ENCODE measurements at regions not wholly inside any gene's neighbourhood (a gene's known extent, or its start where the extent isn't known, plus 50 kb on each side); places are given as distances from the start of the nearest gene placed in this dataset.

- Histone ChIP-seq H3K4me2 (ENCODE audit: extremely low read depth, insufficient read depth, low read length) (no peak overlapping the region), H3K27ac (ENCODE audit: insufficient read depth, low read length) (no peak overlapping the region), H4K20me1 (ENCODE audit: control insufficient read depth, extremely low read depth, insufficient read depth, low read length) (no peaks in the 10 kb centered on the region), H3K27me3 (ENCODE audit: control insufficient read depth, insufficient read depth, low read length) (no peaks in the 10 kb centered on the region), H3K4me1 (ENCODE audit: control insufficient read depth, extremely low read depth, insufficient read depth, low read length) (no peaks in the 10 kb centered on the region), H2AFZ (ENCODE audit: low read length) (no peak overlapping the region), H3K4me3 (replicated peaks in 1 of 4; ENCODE audit: control extremely low read depth in 1 of 4, insufficient read depth in 1 of 4, low read depth in 3 of 4, low read length in 4 of 4) (no peak overlapping the region), H3K36me3 (ENCODE audit: control insufficient read depth, insufficient read depth, low read length) (no peaks in the 10 kb centered on the region), H3K79me2 (ENCODE audit: control insufficient read depth, insufficient read depth, low read length) (no peaks in the 10 kb centered on the region), H3K9ac (ENCODE audit: insufficient read depth, low read length) (no peak overlapping the region), H3K9me3 (ENCODE audit: control insufficient read depth, insufficient read depth, low read depth, low read length) (no peaks in the 10 kb centered on the region)
- DNase-seq (ENCODE audit: low read depth in 2 of 2), result no peak
- TF ChIP-seq CTCF (conservative IDR thresholded peaks at IDR 0.05 in 1 of 2, IDR thresholded peaks at IDR 0.05 in 1 of 2; ENCODE audit: low read depth in 1 of 2, low read length in 2 of 2), result no peak
- no peak for TF ChIP-seq EZH2 (IDR thresholded peaks at IDR 0.05; ENCODE audit: low read length, missing control alignments)
Observed at GRCh38 chr18:75785834-75786233, 358.3 kb upstream of the SMIM21 start.

GRCh38 chr18:75785206-75785605 is 357.7 kb upstream of the SMIM21 start:
- no peak overlapping the region for H3K4me3 ChIP-seq (replicated peaks in 1 of 4; ENCODE audit: control extremely low read depth in 1 of 4, insufficient read depth in 1 of 4, low read depth in 3 of 4, low read length in 4 of 4)
- no peak overlapping the region for H3K9ac ChIP-seq (ENCODE audit: insufficient read depth, low read length)
- no peaks in the 10 kb centered on the region for H4K20me1 ChIP-seq (ENCODE audit: control insufficient read depth, extremely low read depth, insufficient read depth, low read length)
- H3K79me2 ChIP-seq (ENCODE audit: control insufficient read depth, insufficient read depth, low read length), result no peaks in the 10 kb centered on the region
- no peak overlapping the region for H2AFZ ChIP-seq (ENCODE audit: low read length)
- H3K4me2 ChIP-seq (ENCODE audit: extremely low read depth, insufficient read depth, low read length), result no peak overlapping the region
- no peaks in the 10 kb centered on the region for H3K27me3 ChIP-seq (ENCODE audit: control insufficient read depth, insufficient read depth, low read length)
- H3K4me1 ChIP-seq (ENCODE audit: control insufficient read depth, extremely low read depth, insufficient read depth, low read length), result no peaks in the 10 kb centered on the region
- no peak overlapping the region for H3K27ac ChIP-seq (ENCODE audit: insufficient read depth, low read length)
- no peaks in the 10 kb centered on the region for H3K36me3 ChIP-seq (ENCODE audit: control insufficient read depth, insufficient read depth, low read length)
- H3K9me3 ChIP-seq (ENCODE audit: control insufficient read depth, insufficient read depth, low read depth, low read length), result no peaks in the 10 kb centered on the region
- no peak for DNase-seq (ENCODE audit: low read depth in 2 of 2)
- TF ChIP-seq CTCF (conservative IDR thresholded peaks at IDR 0.05 in 1 of 2, IDR thresholded peaks at IDR 0.05 in 1 of 2; ENCODE audit: low read depth in 1 of 2, low read length in 2 of 2), result no peak
- TF ChIP-seq EZH2 (IDR thresholded peaks at IDR 0.05; ENCODE audit: low read length, missing control alignments), result no peak

- Histone ChIP-seq H3K36me3 (ENCODE audit: control insufficient read depth, insufficient read depth, low read length) (no peaks in the 10 kb centered on the region), H3K27me3 (ENCODE audit: control insufficient read depth, insufficient read depth, low read length) (no peaks in the 10 kb centered on the region), H3K79me2 (ENCODE audit: control insufficient read depth, insufficient read depth, low read length) (no peaks in the 10 kb centered on the region), H3K4me1 (ENCODE audit: control insufficient read depth, extremely low read depth, insufficient read depth, low read length) (no peaks in the 10 kb centered on the region), H3K4me3 (replicated peaks in 1 of 4; ENCODE audit: control extremely low read depth in 1 of 4, insufficient read depth in 1 of 4, low read depth in 3 of 4, low read length in 4 of 4) (peak overlapping the region in 1 of 4 experiments; percentile 38), H2AFZ (ENCODE audit: low read length) (no peak overlapping the region), H3K4me2 (ENCODE audit: extremely low read depth, insufficient read depth, low read length) (no peak overlapping the region), H3K9me3 (ENCODE audit: control insufficient read depth, insufficient read depth, low read depth, low read length) (no peaks in the 10 kb centered on the region), H3K27ac (ENCODE audit: insufficient read depth, low read length) (no peak overlapping the region), H4K20me1 (ENCODE audit: control insufficient read depth, extremely low read depth, insufficient read depth, low read length) (no peaks in the 10 kb centered on the region), H3K9ac (ENCODE audit: insufficient read depth, low read length) (no peak overlapping the region)
- no peak for TF ChIP-seq EZH2 (IDR thresholded peaks at IDR 0.05; ENCODE audit: low read length, missing control alignments)
- no peak for TF ChIP-seq CTCF (conservative IDR thresholded peaks at IDR 0.05 in 1 of 2, IDR thresholded peaks at IDR 0.05 in 1 of 2; ENCODE audit: low read depth in 1 of 2, low read length in 2 of 2)
- DNase-seq (ENCODE audit: low read depth in 2 of 2), result peak in 1 of 2 donors; percentile 2
Observed at GRCh38 chr18:75784390-75784789, 356.9 kb upstream of the SMIM21 start.

Data from fibroblast of lung (primary cell).